ENCODE measurements at regions not wholly inside any gene's neighbourhood (a gene's known extent, or its start where the extent isn't known, plus 50 kb on each side); places are given as distances from the start of the nearest gene placed in this dataset.

DNA sequence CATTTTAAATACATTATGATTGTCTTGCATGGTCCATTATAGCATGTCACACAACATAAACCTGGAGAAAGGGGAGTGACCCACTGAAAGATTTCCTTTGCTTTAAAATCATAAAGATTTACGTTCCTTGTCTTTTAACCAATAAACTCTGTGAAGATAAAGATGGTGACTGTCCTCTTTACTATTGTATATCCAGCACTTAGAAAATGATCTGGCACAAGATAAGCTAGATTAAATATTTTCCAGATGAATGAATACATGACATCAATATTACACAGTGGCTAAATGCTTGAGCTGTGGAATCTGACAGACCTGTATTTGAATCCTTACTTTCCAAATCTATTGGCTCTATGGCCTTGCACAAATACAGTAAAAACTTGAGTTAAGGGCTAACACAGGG, 938.4 kb downstream of the SORCS1 start (continued):
- TF ChIP-seq HDAC2 (IDR thresholded peaks at IDR 0.05) (no peak), HOXA7 (CRISPR knock-in tag; IDR thresholded peaks at IDR 0.05) (no peak)

DNA sequence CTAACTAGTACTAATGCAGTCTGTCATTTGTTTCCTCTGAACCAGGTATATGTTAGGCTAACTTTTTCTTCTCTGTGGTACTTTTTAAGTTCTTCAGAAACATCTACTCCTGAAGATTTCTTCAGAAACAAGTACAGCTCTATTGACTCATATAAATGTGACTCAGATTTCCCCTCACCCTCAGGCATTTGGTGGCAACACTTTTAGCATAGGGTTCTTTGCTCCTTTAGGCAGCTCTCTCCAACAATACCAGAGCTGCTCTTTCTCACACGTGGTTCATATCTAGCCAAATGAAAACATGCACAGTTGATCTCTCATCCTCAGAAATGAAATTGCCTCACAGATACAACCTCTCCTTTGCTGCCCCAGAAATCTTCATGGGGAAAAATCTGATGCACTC, 939.8 kb downstream of the SORCS1 start:
- Histone ChIP-seq H3K4me2 (no peak overlapping the region), H3K9me3 (no peaks in the 10 kb centered on the region), H3K4me1 (no peaks in the 10 kb centered on the region), H3K4me3 (no peak overlapping the region), H3K27ac (no peak overlapping the region)
- ChIA-PET POLR2A (no interaction called here), CTCF (interaction anchor here (0.8 kb wide), 1 partner anchor 15 kb away, joined by 3 read pairs; no protein-coding TSS in a partner anchor)
- ATAC-seq (no peak), FAIRE-seq (no peak), DNase-seq (ENCODE audit: low read depth in 1 of 2, low spot score in 1 of 2) (no peak)
- TF ChIP-seq, protein P1, sequence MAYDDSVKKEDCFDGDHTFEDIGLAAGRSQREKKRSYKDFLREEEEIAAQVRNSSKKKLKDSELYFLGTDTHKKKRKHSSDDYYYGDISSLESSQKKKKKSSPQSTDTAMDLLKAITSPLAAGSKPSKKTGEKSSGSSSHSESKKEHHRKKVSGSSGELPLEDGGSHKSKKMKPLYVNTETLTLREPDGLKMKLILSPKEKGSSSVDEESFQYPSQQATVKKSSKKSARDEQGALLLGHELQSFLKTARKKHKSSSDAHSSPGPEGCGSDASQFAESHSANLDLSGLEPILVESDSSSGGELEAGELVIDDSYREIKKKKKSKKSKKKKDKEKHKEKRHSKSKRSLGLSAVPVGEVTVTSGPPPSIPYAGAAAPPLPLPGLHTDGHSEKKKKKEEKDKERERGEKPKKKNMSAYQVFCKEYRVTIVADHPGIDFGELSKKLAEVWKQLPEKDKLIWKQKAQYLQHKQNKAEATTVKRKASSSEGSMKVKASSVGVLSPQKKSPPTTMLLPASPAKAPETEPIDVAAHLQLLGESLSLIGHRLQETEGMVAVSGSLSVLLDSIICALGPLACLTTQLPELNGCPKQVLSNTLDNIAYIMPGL (CRISPR knock-in tag; IDR thresholded peaks at IDR 0.05; ENCODE audit: borderline replicate concordance), result no peak
- TF ChIP-seq JUN (IDR thresholded peaks at IDR 0.05) (no peak), HOXB13 (CRISPR knock-in tag; IDR thresholded peaks at IDR 0.05; ENCODE audit: low read depth) (no peak)
- 0% methylated on average over 1 of the region's 1 CpG for WGBS (ENCODE audit: missing lambda C conversion rate)

DNA sequence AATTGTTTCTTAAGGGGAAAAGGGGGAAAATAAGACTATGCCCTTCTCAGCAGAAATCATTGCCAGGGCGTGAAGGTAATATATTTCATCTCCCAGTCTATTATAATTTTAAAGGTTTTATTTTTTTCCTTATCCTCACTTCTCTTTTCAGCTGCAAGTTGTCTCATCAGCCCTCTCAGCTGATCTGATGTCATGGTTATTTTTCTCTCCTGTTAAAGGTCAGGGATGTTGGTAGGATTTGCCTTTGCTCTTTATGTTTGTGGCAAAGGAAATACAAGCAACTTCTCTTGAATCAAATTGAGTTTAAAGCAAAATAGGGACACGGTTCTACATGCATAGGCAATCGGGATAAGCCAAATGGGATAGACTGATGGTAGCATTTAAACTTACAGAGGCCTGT, 946.9 kb downstream of the SORCS1 start:
- H3K4me1 ChIP-seq, result no peaks in the 10 kb centered on the region
- ATAC-seq (no peak), FAIRE-seq (no peak), DNase-seq (ENCODE audit: low read depth in 1 of 2, low spot score in 1 of 2) (no peak)
- 3% methylated on average over 3 of the region's 3 CpGs for WGBS (ENCODE audit: missing lambda C conversion rate)
- H3K27ac ChIP-seq, result no peak overlapping the region
- no peak for TF ChIP-seq JUNB (IDR thresholded peaks at IDR 0.05)
- no peak for TF ChIP-seq CBX2 (IDR thresholded peaks at IDR 0.05; ENCODE audit: borderline replicate concordance, low read depth)
- TF ChIP-seq ESRRA (IDR thresholded peaks at IDR 0.05; ENCODE audit: borderline replicate concordance, low read length), result no peak
- no peak for TF ChIP-seq FOSL2 (IDR thresholded peaks at IDR 0.05)
- no peak for TF ChIP-seq FOSL2 (CRISPR knock-in tag; IDR thresholded peaks at IDR 0.05)
- no peak for TF ChIP-seq JUN (IDR thresholded peaks at IDR 0.05)
- TF ChIP-seq, protein P2, sequence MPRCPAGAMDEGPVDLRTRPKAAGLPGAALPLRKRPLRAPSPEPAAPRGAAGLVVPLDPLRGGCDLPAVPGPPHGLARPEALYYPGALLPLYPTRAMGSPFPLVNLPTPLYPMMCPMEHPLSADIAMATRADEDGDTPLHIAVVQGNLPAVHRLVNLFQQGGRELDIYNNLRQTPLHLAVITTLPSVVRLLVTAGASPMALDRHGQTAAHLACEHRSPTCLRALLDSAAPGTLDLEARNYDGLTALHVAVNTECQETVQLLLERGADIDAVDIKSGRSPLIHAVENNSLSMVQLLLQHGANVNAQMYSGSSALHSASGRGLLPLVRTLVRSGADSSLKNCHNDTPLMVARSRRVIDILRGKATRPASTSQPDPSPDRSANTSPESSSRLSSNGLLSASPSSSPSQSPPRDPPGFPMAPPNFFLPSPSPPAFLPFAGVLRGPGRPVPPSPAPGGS (IDR thresholded peaks at IDR 0.05), result no peak
- no peak for TF ChIP-seq EP300 (IDR thresholded peaks at IDR 0.05)
- TF ChIP-seq, protein P3, sequence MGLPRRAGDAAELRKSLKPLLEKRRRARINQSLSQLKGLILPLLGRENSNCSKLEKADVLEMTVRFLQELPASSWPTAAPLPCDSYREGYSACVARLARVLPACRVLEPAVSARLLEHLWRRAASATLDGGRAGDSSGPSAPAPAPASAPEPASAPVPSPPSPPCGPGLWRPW (IDR thresholded peaks at IDR 0.05), result no peak
- no peak for TF ChIP-seq KDM5A (IDR thresholded peaks at IDR 0.05)
- TF ChIP-seq ZSCAN20 (CRISPR knock-in tag; IDR thresholded peaks at IDR 0.05), result no peak
- no peak for TF ChIP-seq POLR2A (IDR thresholded peaks at IDR 0.05; ENCODE audit: low read length)
- TF ChIP-seq RFX5 (IDR thresholded peaks at IDR 0.05), result no peak
- TF ChIP-seq, protein P4, sequence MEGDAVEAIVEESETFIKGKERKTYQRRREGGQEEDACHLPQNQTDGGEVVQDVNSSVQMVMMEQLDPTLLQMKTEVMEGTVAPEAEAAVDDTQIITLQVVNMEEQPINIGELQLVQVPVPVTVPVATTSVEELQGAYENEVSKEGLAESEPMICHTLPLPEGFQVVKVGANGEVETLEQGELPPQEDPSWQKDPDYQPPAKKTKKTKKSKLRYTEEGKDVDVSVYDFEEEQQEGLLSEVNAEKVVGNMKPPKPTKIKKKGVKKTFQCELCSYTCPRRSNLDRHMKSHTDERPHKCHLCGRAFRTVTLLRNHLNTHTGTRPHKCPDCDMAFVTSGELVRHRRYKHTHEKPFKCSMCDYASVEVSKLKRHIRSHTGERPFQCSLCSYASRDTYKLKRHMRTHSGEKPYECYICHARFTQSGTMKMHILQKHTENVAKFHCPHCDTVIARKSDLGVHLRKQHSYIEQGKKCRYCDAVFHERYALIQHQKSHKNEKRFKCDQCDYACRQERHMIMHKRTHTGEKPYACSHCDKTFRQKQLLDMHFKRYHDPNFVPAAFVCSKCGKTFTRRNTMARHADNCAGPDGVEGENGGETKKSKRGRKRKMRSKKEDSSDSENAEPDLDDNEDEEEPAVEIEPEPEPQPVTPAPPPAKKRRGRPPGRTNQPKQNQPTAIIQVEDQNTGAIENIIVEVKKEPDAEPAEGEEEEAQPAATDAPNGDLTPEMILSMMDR (IDR thresholded peaks at IDR 0.05), result no peak
- no peak for TF ChIP-seq GATA3 (IDR thresholded peaks at IDR 0.05; ENCODE audit: borderline replicate concordance)
- no peak for TF ChIP-seq CHD2 (IDR thresholded peaks at IDR 0.05; ENCODE audit: low read length, partially characterized antibody)
- TF ChIP-seq HOXB5 (CRISPR knock-in tag; IDR thresholded peaks at IDR 0.05), result no peak
- TF ChIP-seq, protein P5, sequence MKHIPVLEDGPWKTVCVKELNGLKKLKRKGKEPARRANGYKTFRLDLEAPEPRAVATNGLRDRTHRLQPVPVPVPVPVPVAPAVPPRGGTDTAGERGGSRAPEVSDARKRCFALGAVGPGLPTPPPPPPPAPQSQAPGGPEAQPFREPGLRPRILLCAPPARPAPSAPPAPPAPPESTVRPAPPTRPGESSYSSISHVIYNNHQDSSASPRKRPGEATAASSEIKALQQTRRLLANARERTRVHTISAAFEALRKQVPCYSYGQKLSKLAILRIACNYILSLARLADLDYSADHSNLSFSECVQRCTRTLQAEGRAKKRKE (CRISPR knock-in tag; IDR thresholded peaks at IDR 0.05; ENCODE audit: low read depth), result no peak
- no peak overlapping the region for H3K4me2 ChIP-seq
- H3K9me3 ChIP-seq, result no peaks in the 10 kb centered on the region
- CTCF ChIA-PET, result no interaction called here
- POLR2A ChIA-PET, result no interaction called here
- no peak overlapping the region for H3K4me3 ChIP-seq
